ENCODE measurements at regions not wholly inside any gene's neighbourhood (a gene's known extent, or its start where the extent isn't known, plus 50 kb on each side); places are given as distances from the start of the nearest gene placed in this dataset.

DNA sequence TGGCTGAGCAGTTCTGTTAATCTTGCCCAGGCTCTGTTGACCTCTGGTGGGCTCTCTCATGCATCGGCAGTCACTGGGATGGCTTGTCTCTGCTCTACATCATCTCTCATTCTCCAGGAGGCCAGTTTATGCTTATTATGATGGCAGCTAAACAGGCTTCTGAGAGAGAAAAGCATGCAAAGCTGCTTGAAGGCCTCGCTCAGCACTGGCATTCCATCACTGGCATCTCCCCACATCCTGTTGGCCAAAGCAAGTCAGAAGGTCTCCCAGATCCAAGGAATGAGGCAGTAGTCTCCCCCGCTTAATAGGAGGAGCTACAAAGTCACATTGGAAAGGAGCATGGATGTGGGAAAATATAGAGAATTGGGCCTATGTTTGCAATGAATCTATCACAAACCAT is 212.6 kb downstream of the ZNF621 start:
- TF ChIP-seq, protein P1, sequence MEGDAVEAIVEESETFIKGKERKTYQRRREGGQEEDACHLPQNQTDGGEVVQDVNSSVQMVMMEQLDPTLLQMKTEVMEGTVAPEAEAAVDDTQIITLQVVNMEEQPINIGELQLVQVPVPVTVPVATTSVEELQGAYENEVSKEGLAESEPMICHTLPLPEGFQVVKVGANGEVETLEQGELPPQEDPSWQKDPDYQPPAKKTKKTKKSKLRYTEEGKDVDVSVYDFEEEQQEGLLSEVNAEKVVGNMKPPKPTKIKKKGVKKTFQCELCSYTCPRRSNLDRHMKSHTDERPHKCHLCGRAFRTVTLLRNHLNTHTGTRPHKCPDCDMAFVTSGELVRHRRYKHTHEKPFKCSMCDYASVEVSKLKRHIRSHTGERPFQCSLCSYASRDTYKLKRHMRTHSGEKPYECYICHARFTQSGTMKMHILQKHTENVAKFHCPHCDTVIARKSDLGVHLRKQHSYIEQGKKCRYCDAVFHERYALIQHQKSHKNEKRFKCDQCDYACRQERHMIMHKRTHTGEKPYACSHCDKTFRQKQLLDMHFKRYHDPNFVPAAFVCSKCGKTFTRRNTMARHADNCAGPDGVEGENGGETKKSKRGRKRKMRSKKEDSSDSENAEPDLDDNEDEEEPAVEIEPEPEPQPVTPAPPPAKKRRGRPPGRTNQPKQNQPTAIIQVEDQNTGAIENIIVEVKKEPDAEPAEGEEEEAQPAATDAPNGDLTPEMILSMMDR (IDR thresholded peaks at IDR 0.05) = no peak
- TF ChIP-seq ZFX (IDR thresholded peaks at IDR 0.05; ENCODE audit: borderline replicate concordance) = no peak
